Stimulated activated CD4-positive, alpha-beta T cell treated with anti-CD3 and anti-CD28 coated beads, Interleukin-12 subunit alpha, Interleukin-12 subunit beta, amount 100 ng/mL, for 24 hours (primary cell): ENCODE measurements at regions not wholly inside any gene's neighbourhood (a gene's known extent, or its start where the extent isn't known, plus 50 kb on each side); places are given as distances from the start of the nearest gene placed in this dataset.
"Not testable (repeated sequence)": the region's sequence is repeated elsewhere in the genome, so short reads cannot be mapped to it uniquely, and the experiment has no call there.

ENCODE experiments used
- DNase-seq, 2 experiments: peaks; one replicate each; pipeline ENCODE4 v3.0.0-alpha.2; 2020; ENCODE audit warnings: low read depth in 2 of 2

GRCh38 chr15:62907275-62907674, 135.3 kb upstream of the TPM1 start:
- DNase-seq = no peak

DNA sequence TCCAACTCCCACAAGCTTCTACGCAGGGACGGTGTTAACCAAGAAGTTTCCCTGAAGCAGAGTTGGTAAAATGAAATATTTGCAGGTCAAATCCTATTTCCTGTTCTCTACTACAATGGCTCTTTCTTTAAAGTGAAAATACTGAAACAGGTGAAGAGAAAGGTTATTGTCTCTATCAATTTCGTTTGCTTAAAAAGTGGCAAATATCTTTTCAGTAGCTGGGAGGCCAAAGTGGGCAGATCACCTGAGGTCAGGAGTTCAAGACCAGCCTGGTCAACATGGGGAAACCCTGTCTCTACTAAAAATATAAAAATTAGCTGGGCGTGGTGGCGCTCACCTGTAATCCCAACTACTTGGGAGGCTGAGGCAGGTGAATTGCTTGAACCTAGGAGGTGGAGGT, 134.2 kb upstream of the TPM1 start:
- not testable (repeated sequence) for DNase-seq

- DNase-seq = no peak
These were observed 133.3 kb upstream of the TPM1 start for GRCh38 chr15:62909257-62909656.

DNA sequence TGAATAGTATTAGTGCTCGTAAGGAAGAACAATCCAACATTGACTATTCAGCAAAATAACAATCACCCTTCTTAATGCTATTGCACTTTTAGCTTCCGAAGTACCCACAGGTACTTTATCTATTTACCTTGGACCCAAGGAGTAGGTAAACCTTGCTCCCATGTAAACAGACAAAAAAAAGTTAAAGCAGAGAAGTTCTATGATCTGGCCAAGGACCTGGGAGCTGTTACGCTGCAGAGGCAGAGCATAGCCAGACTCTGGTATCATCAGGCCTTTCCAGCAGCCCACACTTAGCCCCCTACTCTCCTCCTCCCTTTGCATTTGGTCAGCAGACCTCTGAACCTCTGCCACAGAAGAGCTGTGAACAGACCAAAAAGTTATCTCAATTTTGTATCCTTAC, 130.3 kb upstream of the TPM1 start:
- no peak for DNase-seq

DNA sequence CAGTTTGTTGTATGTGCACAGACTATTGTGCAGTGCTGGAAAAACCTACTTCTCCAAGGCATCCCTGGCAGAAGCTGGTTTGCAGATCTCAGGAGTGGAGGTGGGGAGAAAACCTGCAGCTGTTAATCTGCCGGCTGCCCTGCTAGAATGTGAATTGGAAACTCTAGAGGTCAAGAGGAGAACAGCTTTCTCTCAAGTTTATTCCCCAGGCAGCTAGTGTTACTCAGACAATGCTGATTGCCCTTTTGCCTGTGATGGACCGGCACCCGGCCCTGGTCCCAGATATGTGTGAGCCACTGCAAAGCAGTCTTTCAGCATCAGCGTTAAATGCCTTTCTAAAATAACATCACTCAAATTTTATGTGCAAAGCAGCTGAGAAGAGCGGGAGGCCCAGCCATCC, 129.7 kb upstream of the TPM1 start:
- no peak for DNase-seq

GRCh38 chr15:62913246-62913645, 129.3 kb upstream of the TPM1 start:
- no peak for DNase-seq

- no peak for DNase-seq
These were observed 128.0 kb upstream of the TPM1 start for GRCh38 chr15:62914461-62915079.

DNA sequence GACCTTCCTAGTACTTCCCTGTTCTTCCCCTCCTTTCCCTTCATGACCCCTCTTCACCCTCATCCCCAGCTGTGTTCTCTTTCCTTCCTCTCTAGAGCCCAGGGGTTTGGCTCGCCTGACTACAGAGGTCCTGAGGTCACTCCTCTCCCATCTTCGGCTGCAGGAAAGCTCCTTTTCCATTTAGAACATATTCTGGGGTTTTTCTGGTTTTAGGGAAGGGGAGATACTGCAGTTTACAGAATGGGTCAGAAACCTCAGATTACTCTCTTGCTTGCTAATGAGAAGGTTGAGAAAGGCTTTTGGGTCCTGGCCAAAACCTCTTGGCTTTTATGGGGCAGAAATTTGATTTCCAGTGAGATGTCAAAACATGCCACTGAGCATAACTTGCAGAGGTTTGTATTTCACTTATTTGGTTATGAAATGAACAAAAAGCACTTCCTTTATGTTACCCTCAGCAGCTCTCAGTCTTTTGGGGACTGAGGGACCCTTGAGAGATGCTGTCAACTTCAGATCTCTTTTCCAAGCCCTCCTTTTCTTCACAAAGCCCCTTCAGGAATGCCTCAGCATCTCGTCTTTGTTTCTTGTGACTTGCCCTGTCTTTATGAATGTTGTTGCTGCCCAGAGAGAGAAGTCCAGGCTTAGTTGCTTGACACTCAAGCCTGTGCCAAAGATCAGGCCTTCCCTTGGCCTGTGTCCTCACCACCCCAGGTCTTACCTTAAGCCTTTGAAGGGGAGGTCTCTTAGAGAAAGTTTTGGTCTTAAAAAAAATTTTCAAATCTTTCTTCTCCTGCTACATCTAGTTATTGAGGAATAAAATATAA, 121.7 kb upstream of the TPM1 start:
- no peak for DNase-seq

DNA sequence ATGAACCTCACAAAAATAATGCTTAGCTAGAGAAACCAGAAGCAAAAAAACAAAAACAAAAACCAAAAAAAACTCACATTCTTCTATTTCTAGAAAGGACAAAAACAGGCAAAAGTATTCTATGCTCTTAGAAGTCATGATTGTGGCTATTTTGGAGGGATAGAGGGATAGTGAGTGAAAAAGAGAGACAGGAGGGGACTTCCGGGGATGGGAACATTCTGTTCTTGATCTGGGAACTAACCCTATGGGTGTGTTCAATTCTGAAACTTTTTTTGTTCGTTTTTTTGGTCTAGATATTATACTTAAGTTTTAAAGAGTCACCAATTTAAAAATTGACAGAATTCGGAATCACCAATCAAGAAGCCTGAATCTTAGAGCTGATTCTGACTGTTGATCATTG, 120.0 kb upstream of the TPM1 start:
- DNase-seq = no peak

DNA sequence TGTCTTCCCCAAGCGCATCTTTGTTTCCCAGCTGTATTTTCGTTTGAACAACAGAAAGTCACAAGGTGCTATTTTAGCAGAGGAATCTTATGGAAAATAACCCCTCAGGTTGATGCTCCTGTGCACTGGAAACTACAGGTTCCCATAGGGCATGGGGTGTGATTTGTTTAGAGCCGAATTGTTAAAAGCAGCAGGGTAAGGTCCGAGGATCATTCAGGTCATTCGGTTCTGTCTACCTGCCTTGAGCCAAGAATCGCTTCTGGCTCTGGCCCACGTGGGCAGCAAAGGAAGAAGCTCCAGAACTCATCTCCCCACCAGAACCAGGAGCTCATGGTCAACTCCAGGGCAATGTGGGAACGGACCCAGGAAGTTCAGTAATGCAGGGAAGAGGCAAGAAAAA, 116.7 kb upstream of the TPM1 start:
- no peak for DNase-seq

GRCh38 chr15:62927196-62927595, 115.4 kb upstream of the TPM1 start:
- no peak for DNase-seq

DNA sequence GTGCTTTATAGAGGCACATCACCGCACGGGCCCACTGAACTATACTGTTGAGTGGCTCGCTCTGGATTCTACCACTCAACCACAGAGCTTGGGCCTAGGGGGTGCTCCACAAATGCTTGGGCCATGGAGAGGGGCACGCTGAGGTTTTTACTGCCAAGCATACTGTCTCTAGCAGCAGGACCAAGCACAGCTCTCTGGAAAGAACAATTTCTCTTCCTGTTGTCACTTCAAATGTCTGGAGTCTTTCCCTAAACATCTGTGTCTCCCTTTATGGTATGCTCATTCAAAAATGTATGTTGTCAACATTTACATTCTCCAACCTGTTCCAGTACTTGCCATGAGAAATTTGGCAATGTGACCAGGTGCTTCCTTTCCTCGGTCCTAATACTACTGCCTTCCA, 114.7 kb upstream of the TPM1 start:
- DNase-seq = no peak

GRCh38 chr15:62928242-62928999, 114.1 kb upstream of the TPM1 start:
- no peak for DNase-seq

DNA sequence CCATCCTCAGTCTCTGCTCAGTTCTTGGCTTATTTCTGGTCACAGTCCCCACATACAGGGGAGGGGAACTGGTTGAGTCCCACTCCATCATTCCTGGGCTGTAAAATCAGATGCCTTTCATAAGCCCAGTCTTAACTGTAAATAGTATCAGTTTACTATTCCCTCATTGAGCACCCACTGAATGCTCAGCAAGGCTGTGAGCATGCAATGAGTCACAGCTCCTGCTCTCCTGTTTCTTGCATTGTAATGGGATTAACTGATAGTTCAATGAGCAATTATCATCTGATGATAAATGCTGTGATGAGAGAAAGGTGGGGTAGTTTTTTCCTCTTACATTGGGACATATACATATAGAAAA, 113.6 kb upstream of the TPM1 start:
- DNase-seq = no peak

- DNase-seq = no peak
These were observed 110.9 kb upstream of the TPM1 start for GRCh38 chr15:62931650-62932049.

GRCh38 chr15:62932436-62932835, 110.1 kb upstream of the TPM1 start:
- no peak for DNase-seq

- no peak for DNase-seq
These were observed 109.2 kb upstream of the TPM1 start for GRCh38 chr15:62933386-62933785.

DNA sequence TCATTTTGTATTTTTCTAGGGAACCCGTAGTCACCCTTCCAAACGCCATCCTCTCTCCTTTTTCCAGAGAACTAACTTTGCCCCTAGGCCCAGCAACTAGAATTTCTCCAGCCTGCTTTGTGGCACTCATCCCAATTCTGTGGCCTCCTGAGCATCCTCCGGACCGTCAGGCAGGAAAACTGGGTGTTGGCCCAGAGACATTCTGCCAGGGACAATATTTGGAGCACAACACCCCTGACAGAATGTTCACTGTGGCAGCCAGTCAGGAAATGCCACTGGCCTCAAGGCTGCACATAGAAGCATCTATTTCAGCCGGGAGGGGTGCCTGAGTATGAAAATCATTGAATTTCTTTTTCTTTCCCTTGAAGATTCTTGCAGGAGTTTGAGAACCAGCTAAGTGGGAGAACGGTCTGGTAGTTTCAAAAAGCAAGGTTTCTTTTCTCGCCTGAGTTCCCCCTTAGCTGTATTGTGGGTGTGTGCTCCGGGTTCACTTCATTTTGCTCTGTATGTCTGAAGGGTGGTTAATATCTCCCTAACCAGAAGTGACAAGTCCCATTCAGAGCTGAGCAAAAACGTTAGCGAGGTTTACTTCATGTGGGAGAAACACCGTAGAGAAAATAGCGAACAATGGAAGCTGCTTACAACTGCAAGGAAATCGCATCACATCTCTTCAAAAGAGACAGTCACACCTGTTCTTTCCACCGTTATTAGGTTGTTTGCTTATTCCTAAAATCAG, 108.1 kb upstream of the TPM1 start:
- no peak for DNase-seq

DNA sequence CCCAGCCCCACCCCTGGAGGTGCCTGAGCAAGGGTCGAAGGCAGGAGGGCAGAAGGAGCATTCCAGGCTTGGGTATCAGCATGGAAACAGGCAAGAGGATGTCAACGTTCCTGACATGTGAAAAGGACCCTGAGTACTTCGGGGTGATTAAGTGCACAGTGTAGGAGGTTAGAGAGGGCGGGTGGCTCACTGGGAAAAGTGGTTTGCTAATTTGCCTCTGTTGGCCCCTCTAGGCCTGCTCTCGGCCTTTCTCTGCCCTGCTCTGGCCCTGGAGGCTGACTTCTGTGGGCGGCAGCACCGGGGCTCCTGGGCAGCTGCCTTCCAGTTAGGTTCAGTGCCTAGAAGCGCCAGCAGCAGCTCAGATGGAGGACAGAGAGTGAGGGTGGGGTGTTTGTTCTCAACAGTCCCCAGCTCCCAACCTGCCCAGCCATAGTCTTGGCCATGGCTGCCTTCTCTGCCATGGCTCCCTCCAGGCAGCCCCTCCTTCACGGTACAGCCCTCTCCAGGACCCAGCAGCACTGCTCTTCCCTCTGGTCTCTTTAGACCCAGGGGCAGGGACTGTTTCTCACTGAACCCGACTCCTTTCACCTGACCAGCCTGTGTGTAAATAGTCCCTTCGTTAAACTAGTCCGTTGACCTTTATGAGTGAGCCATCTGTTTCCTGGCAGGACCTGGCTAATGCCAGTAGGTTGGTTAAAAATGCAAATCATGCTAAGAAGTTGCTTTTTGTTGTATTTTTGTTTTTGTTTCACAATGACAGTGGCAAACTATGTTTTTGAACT, 107.1 kb upstream of the TPM1 start:
- no peak for DNase-seq

GRCh38 chr15:62938825-62939224, 103.7 kb upstream of the TPM1 start:
- DNase-seq = no peak

GRCh38 chr15:62940093-62940754, 102.3 kb upstream of the TPM1 start:
- DNase-seq = no peak
